ENCODE measurements at regions not wholly inside any gene's neighbourhood (a gene's known extent, or its start where the extent isn't known, plus 50 kb on each side); places are given as distances from the start of the nearest gene placed in this dataset.

GRCh38 chr10:23557777-23558176 is 118.9 kb downstream of the OTUD1 start:
- TF ChIP-seq CTCF (IDR thresholded peaks at IDR 0.05) = no peak
- no peak for TF ChIP-seq ZFX (IDR thresholded peaks at IDR 0.05; ENCODE audit: borderline replicate concordance)

All from 22Rv1 (cell line).